BJ (cell line): ENCODE measurements at regions not wholly inside any gene's neighbourhood (a gene's known extent, or its start where the extent isn't known, plus 50 kb on each side); places are given as distances from the start of the nearest gene placed in this dataset.

Experiments used
- CTCF ChIA-PET: fragments of 350-600 bp; formaldehyde crosslinking; extraction: SDS; loops from one replicate; lab custom pipeline; 2021; ENCODE audit warnings: antibody characterized with exemption, inconsistent platforms; lab: Yijun Ruan, JAX
- POLR2A ChIA-PET: fragments of 300-600 bp; sonication (Branson Sonifier 250); formaldehyde crosslinking; extraction: SDS; loops from one replicate; lab custom pipeline; 2021; ENCODE audit warnings: antibody characterized with exemption; lab: Charles Lee
- DNase-seq: peaks from one replicate; pipeline ENCODE4 v3.0.0-alpha.2; 2011; ENCODE audit warnings: low read depth
- H3K27me3 ChIP-seq: 2 replicates; pipeline ENCODE4 v1.6.0; 2011; ENCODE audit warnings: low read length; ENCODE audit not compliant: control insufficient read depth, insufficient read depth
- H3K36me3 ChIP-seq: 2 replicates; pipeline ENCODE4 v1.5.1; 2011; ENCODE audit warnings: low read length; ENCODE audit not compliant: control insufficient read depth, insufficient read depth
- H3K4me3 ChIP-seq: 2 replicates; pipeline ENCODE4 v1.5.1; 2011; ENCODE audit warnings: low read depth, mild to moderate bottlenecking, control low read depth, low read length
- CTCF ChIP-seq: IDR thresholded peaks from 2 replicates; pipeline ENCODE4 v1.5.1; 2011; ENCODE audit warnings: low read depth, mild to moderate bottlenecking, control low read depth, inconsistent platforms, low read length, moderate library complexity; ENCODE audit not compliant: insufficient read depth

DNA sequence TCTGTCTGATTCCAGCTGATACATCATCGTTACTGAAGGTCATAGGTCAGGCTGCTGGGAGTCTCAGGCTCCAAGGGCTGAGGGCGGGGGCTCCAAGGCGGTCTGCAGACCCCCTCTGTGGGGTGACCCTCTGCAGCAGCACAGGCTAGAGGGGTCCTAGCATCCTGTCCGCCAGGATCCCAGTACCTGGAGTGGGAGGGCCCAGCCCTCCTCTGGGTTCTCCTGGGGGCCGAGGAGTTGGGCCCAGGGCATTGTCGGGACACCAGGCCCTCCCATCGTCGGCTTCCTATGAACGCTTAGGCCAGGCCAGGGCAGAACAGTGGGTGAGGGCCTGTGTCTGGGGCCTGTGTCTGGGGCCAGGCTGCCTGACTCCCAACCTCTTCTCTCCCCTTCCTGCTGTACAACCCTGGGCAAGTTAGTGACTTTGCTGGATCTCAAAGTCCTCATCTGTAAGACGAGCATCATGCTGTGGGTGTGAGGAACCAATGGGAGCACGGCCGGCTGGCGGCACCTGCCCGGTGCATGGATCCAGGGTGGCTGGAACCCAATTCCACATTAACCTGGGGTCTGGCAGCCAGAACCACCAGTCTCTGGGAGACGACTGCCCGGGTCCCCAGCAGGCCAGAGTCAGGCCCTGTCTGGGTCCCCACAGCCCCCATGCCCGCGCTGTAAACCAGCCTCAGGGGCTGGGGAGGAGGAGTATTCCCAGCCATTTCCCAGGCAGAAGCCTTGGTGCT lies 56.2 kb upstream of the COL18A1 start:
- CTCF ChIA-PET, result interaction anchor here (0.8 to 1.3 kb wide), 3 partner anchors 9 to 40 kb away, joined by 3 to 4 read pairs (median 3); no protein-coding TSS in a partner anchor

GRCh38 chr21:45350206-45350854 lies 54.6 kb upstream of the COL18A1 start:
- no peak for DNase-seq
- Histone ChIP-seq H3K27me3 (peaks cover 1% of the 10 kb centered on the region; the same call in 1 of the 2 replicates), H3K36me3 (no peaks in the 10 kb centered on the region), H3K4me3 (no peak overlapping the region)
- ChIA-PET CTCF (interaction anchor here (1.2 to 1.3 kb wide), 2 partner anchors 41 kb away, joined by 3 to 4 read pairs; no protein-coding TSS in a partner anchor), POLR2A (no interaction called here)
- no peak for TF ChIP-seq CTCF

More for the DNA sequence above, 56.2 kb upstream of the COL18A1 start:
- TF ChIP-seq CTCF, result no peak
- DNase-seq, result no peak
- POLR2A ChIA-PET, result no interaction called here
- no peak overlapping the region for H3K4me3 ChIP-seq
- H3K27me3 ChIP-seq, result peaks cover under 1% of the 10 kb centered on the region; the same call in 1 of the 2 replicates
- H3K36me3 ChIP-seq, result no peaks in the 10 kb centered on the region

DNA sequence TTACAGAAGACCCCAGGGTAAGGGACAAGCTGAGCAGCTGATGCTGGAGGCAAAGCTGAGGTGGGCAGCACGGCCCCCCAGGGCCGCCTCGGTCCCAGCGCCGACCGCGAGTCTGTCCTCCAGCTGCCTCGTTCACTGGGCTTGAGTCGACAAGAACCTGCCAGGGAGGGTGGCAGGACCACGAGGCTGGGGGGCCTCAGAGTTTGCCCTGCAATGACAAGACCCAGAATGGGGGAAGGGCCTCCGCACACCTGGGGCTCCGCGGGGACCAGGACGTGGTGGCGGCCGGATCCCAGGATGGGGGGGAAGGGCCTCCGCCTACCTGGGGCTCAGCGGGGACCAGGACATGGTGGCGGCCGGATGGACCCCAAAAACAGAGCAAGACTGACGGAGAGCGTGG lies 53.9 kb upstream of the COL18A1 start:
- no peak for DNase-seq
- peaks cover 1% of the 10 kb centered on the region; the same call in 1 of the 2 replicates for H3K27me3 ChIP-seq
- no peaks in the 10 kb centered on the region for H3K36me3 ChIP-seq
- no peak overlapping the region for H3K4me3 ChIP-seq
- POLR2A ChIA-PET, result no interaction called here
- CTCF ChIA-PET, result interaction anchor here (1.2 kb wide), 1 partner anchor 42 kb away, joined by 4 read pairs; no protein-coding TSS in a partner anchor
- TF ChIP-seq CTCF, result no peak

DNA sequence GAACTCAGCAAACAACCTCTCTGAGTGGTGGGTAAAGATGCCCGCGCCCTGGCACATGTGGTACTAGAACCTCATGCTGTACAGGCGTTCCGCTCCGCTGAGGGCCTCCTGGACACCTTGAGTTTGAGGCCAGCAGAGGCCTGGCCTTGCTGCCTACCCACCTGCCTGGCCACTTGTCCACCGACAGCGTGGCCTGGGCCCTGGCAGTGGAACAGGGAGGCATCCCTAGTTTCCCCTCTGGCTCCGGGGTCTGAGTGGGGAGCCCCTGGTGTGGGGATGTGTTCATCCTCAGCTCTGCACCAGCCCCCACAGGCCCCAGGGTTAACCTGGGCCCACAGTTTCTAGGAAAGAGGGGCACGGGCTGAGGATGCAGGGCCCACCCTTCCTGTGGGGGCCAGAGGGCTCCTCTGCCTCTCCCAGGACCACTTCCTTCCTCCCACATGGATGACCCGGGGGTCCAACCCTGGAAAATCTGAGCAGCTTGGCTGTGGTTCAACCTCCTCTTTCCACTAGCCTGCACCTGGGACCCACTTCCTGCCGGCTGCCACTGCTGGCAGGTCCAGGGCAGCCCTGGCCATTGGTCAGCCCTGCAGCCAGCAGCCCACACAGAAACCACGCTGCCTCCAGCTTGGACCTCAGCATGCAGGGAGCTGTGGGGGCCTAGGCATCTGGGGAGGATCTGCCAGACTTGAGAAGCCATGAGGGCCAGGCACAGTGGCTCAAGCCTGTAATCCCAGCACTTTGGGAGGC lies 53.3 kb upstream of the COL18A1 start:
- POLR2A ChIA-PET, result no interaction called here
- Histone ChIP-seq H3K36me3 (no peaks in the 10 kb centered on the region), H3K4me3 (no peak overlapping the region), H3K27me3 (peaks cover 1% of the 10 kb centered on the region; the same call in 1 of the 2 replicates)
- CTCF ChIA-PET, result interaction anchor here (0.7 to 1.2 kb wide), 2 partner anchors 42 to 43 kb away, joined by 3 to 4 read pairs; no protein-coding TSS in a partner anchor
- TF ChIP-seq CTCF, result no peak
- DNase-seq, result no peak
